Myocyte (in vitro differentiated cells): ENCODE measurements at regions not wholly inside any gene's neighbourhood (a gene's known extent, or its start where the extent isn't known, plus 50 kb on each side); places are given as distances from the start of the nearest gene placed in this dataset.
A peak's percentile ranks its signal among the peaks of the same experiment; 100 is the strongest.

Source experiments
- DNase-seq: peaks from one replicate; pipeline ENCODE4 v3.0.0-alpha.2; 2012; ENCODE audit warnings: low read depth

- no peak for DNase-seq
Observed at GRCh38 chr2:5377323-5377722, 314.9 kb upstream of the SOX11 start.

- DNase-seq = no peak
Observed at GRCh38 chr2:5379811-5380210, 312.4 kb upstream of the SOX11 start.

- DNase-seq = no peak
Observed at GRCh38 chr2:5385596-5385995, 306.6 kb upstream of the SOX11 start.

GRCh38 chr2:5387406-5387805 is 304.8 kb upstream of the SOX11 start:
- DNase-seq = no peak

- no peak for DNase-seq
Observed at GRCh38 chr2:5389740-5390139, 302.4 kb upstream of the SOX11 start.

GRCh38 chr2:5391362-5391761 is 300.8 kb upstream of the SOX11 start:
- DNase-seq = no peak

GRCh38 chr2:5392658-5393057 is 299.5 kb upstream of the SOX11 start:
- DNase-seq = no peak

GRCh38 chr2:5393474-5393873 is 298.7 kb upstream of the SOX11 start:
- no peak for DNase-seq

- DNase-seq = no peak
Observed at GRCh38 chr2:5394223-5394622, 298.0 kb upstream of the SOX11 start.

- no peak for DNase-seq
Observed at GRCh38 chr2:5401115-5401657, 291.0 kb upstream of the SOX11 start.

GRCh38 chr2:5403392-5403791 is 288.8 kb upstream of the SOX11 start:
- DNase-seq = no peak

- DNase-seq = no peak
Observed at GRCh38 chr2:5409898-5410381, 282.2 kb upstream of the SOX11 start.

GRCh38 chr2:5410991-5411700 is 281.0 kb upstream of the SOX11 start:
- no peak for DNase-seq

GRCh38 chr2:5412001-5412400 is 280.2 kb upstream of the SOX11 start:
- DNase-seq = no peak

- DNase-seq = no peak
Observed at GRCh38 chr2:5433855-5434254, 258.3 kb upstream of the SOX11 start.

GRCh38 chr2:5437375-5437774 is 254.8 kb upstream of the SOX11 start:
- no peak for DNase-seq

- no peak for DNase-seq
Observed at GRCh38 chr2:5440174-5440573, 252.0 kb upstream of the SOX11 start.

GRCh38 chr2:5442736-5443135 is 249.4 kb upstream of the SOX11 start:
- no peak for DNase-seq

- no peak for DNase-seq
Observed at GRCh38 chr2:5444168-5444567, 248.0 kb upstream of the SOX11 start.

GRCh38 chr2:5444854-5445253 is 247.3 kb upstream of the SOX11 start:
- DNase-seq = no peak

- DNase-seq = no peak
Observed at GRCh38 chr2:5449867-5450266, 242.3 kb upstream of the SOX11 start.

- no peak for DNase-seq
Observed at GRCh38 chr2:5453220-5454050, 238.7 kb upstream of the SOX11 start.

- peak; percentile 9 for DNase-seq
Observed at GRCh38 chr2:5454051-5454390, 238.2 kb upstream of the SOX11 start.
